Nephron (organoid): ENCODE measurements at regions not wholly inside any gene's neighbourhood (a gene's known extent, or its start where the extent isn't known, plus 50 kb on each side); places are given as distances from the start of the nearest gene placed in this dataset.
A peak's percentile ranks its signal among the peaks of the same experiment; 100 is the strongest.

ENCODE experiments used
- H3K27ac Mint-ChIP-seq, 3 experiments: 2 replicates each; pipeline ENCODE4 v1.8.0; 2020; ENCODE audit warnings: mixed read lengths in 3 of 3, mild to moderate bottlenecking in 2 of 3, moderate library complexity in 1 of 3
- H3K27me3 Mint-ChIP-seq: 2 replicates; pipeline ENCODE4 v1.8.0; 2021; ENCODE audit warnings: low read depth, mild to moderate bottlenecking, moderate library complexity, mixed read lengths
- H3K36me3 Mint-ChIP-seq: 2 replicates; pipeline ENCODE4 v1.8.0; 2020; ENCODE audit warnings: low read depth, mixed read lengths
- H3K4me1 Mint-ChIP-seq: 2 replicates; pipeline ENCODE4 v1.8.0; 2020; ENCODE audit warnings: mixed read lengths
- H3K4me3 Mint-ChIP-seq, 3 experiments: 2 replicates each; pipeline ENCODE4 v1.8.0; 2020; ENCODE audit warnings: mild to moderate bottlenecking in 3 of 3, mixed read lengths in 3 of 3, moderate library complexity in 2 of 3
- H3K9me3 Mint-ChIP-seq: 2 replicates; pipeline ENCODE4 v1.8.0; 2020; ENCODE audit warnings: mixed read lengths
- CTCF ChIP-seq, 3 experiments: fragments of 200-600 bp; sonication (generic); IDR thresholded peaks; one replicate each; pipeline ENCODE4 v1.5.0; 2021; ENCODE audit warnings: antibody characterized with exemption in 3 of 3; ENCODE audit not compliant: unreplicated experiment in 3 of 3

GRCh38 chr10:44587488-44588318, 202.8 kb upstream of the CXCL12 start:
- Mint-ChIP-seq H3K4me3 (no peak overlapping the region), H3K9me3 (no peaks in the 10 kb centered on the region), H3K36me3 (no peaks in the 10 kb centered on the region), H3K27me3 (peaks cover 28% of the 10 kb centered on the region), H3K4me1 (peaks cover 41% of the 10 kb centered on the region), H3K27ac (no peak overlapping the region)
- no peak for TF ChIP-seq CTCF (IDR thresholded peaks at IDR 0.05; ENCODE audit: unreplicated experiment in 3 of 3)

- no peaks in the 10 kb centered on the region for H3K36me3 Mint-ChIP-seq
- no peaks in the 10 kb centered on the region for H3K9me3 Mint-ChIP-seq
- peak overlapping the region; percentile 30 to 61 (median 44) for H3K27ac Mint-ChIP-seq
- TF ChIP-seq CTCF (IDR thresholded peaks at IDR 0.05; ENCODE audit: unreplicated experiment in 3 of 3), result no peak
- peaks cover 38% of the 10 kb centered on the region for H3K27me3 Mint-ChIP-seq
- peak overlapping the region in 1 of 3 experiments; percentile 10 for H3K4me3 Mint-ChIP-seq
- H3K4me1 Mint-ChIP-seq, result peaks cover 41% of the 10 kb centered on the region
Observed at GRCh38 chr10:44589181-44589943, 204.5 kb upstream of the CXCL12 start.

DNA sequence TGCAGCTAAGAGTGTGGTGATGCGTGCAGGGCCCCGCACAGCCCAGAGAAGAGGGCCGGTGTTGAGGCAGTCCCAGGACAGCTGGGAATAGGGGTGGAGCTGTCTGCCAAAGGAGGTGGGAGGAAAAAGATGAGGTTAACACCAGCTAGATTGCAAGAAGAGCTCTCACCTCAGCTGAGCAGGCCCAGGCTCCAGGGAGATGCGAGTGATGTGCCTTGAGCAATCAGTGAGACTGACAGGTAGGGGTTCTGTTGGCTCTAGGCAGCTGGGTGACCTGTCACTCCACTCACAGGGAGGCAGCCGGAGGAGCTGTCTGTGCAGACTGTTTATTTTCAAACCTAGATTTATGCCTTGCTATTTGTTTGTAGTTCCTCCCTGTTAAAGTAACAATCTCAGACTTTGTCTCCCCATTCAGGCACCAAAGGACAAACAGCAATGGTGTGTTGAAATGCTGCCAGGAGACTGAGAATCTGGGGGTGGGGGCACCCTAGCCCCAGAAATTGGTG, 205.1 kb upstream of the CXCL12 start:
- H3K36me3 Mint-ChIP-seq, result no peaks in the 10 kb centered on the region
- H3K4me1 Mint-ChIP-seq, result peaks cover 41% of the 10 kb centered on the region
- H3K4me3 Mint-ChIP-seq, result peak overlapping the region in 1 of 3 experiments; percentile 10
- no peak for TF ChIP-seq CTCF (IDR thresholded peaks at IDR 0.05; ENCODE audit: unreplicated experiment in 3 of 3)
- H3K27ac Mint-ChIP-seq, result peak overlapping the region; percentile 30 to 61 (median 44)
- H3K27me3 Mint-ChIP-seq, result peaks cover 40% of the 10 kb centered on the region
- no peaks in the 10 kb centered on the region for H3K9me3 Mint-ChIP-seq

DNA sequence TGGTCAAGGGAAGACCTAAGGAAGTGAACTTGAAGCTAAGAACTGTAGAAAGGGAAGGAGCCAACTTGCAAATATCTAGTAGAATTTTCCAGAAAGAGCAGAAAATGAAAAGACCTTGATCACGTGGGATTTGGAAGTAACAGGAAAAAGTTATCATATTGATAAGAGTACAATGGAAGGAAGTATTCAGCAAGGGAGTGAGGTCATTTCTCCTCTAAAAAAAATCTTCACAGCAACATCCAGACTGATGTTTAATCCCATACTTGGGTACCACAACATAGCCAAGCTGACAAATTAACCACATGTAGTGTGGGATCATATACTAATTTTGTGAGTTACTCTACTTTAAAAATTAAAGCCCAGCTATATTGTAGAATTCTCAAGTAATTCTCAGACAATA, 207.0 kb upstream of the CXCL12 start:
- TF ChIP-seq CTCF (IDR thresholded peaks at IDR 0.05; ENCODE audit: unreplicated experiment in 3 of 3), result no peak
- Mint-ChIP-seq H3K36me3 (no peaks in the 10 kb centered on the region), H3K27me3 (peaks cover 36% of the 10 kb centered on the region), H3K9me3 (peaks cover 13% of the 10 kb centered on the region), H3K4me1 (peaks cover 37% of the 10 kb centered on the region), H3K27ac (no peak overlapping the region), H3K4me3 (no peak overlapping the region)

- no peak for TF ChIP-seq CTCF (IDR thresholded peaks at IDR 0.05; ENCODE audit: unreplicated experiment in 3 of 3)
- Mint-ChIP-seq H3K36me3 (no peaks in the 10 kb centered on the region), H3K27me3 (peaks cover 38% of the 10 kb centered on the region), H3K4me1 (peaks cover 27% of the 10 kb centered on the region), H3K4me3 (no peak overlapping the region), H3K9me3 (peaks cover 15% of the 10 kb centered on the region), H3K27ac (no peak overlapping the region)
Observed at GRCh38 chr10:44593952-44594351, 209.1 kb upstream of the CXCL12 start.
